IgD-negative memory B cell (primary cell): ENCODE measurements at regions not wholly inside any gene's neighbourhood (a gene's known extent, or its start where the extent isn't known, plus 50 kb on each side); places are given as distances from the start of the nearest gene placed in this dataset.
"Not testable (repeated sequence)": the region's sequence is repeated elsewhere in the genome, so short reads cannot be mapped to it uniquely, and the experiment has no call there.

Experiments
- H3K27ac Mint-ChIP-seq, 3 donors: one replicate each; pipeline ENCODE4 v1.8.0; 2020 to 2022; ENCODE audit warnings: mild to moderate bottlenecking in 3 of 3, mixed read lengths in 3 of 3, moderate library complexity in 1 of 3
- H3K27me3 Mint-ChIP-seq: one replicate; pipeline ENCODE4 v1.8.0; 2021; ENCODE audit warnings: mixed read lengths
- H3K36me3 Mint-ChIP-seq: one replicate; pipeline ENCODE4 v1.8.0; 2020; ENCODE audit warnings: mild to moderate bottlenecking, mixed read lengths
- H3K4me1 Mint-ChIP-seq, 3 donors: one replicate each; pipeline ENCODE4 v1.8.0; 2020 to 2022; ENCODE audit warnings: mixed read lengths in 3 of 3, mild to moderate bottlenecking in 1 of 3
- H3K4me3 Mint-ChIP-seq, 4 donors: one replicate each; pipeline ENCODE4 v1.8.0; 2020 to 2022; ENCODE audit warnings: mild to moderate bottlenecking in 4 of 4, mixed read lengths in 4 of 4, moderate library complexity in 3 of 4
- H3K9me3 Mint-ChIP-seq, 3 donors: one replicate each; pipeline ENCODE4 v1.8.0; 2020 to 2021; ENCODE audit warnings: mixed read lengths in 3 of 3, mild to moderate bottlenecking in 1 of 3

DNA sequence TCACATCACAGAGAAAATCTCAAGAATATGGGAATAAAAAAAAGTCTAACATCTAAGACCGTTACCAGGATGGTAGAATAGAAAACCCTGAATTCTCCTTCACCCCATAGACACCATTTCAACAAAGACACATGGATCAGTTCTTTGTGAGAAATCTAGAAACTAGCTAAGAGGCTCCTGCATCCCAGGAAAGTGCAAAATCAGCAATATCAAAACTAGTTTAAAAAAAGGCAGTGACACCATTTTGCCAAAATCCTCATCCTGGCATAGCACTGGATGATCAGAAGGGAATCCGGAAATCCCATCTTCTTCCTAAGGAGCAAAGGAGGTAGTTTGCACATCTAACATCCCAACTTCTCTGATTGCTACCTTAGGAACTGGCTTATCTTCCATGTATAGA, 88.9 kb upstream of the MAGEE2 start:
- H3K4me3 Mint-ChIP-seq: no peak overlapping the region
- H3K27me3 Mint-ChIP-seq: peaks cover 2% of the 10 kb centered on the region

DNA sequence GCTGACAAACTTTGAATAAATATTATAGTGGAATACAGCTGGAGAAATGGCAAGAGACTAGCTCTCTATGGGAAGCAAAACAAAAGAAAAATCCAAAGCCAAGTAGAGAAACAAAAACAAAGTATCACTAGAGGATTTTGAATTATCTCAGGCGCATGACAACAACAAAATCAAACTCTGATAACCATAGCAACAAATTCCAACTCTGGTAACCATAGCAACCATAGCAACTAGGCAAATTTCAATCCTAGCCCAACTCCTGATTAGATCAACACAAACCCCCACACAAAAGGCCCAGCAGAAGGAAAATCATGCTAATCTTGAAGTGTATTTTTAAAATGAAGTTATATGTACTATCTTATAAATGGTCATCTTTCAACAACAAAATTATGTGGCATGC, 98.4 kb upstream of the MAGEE2 start:
- H3K27me3 Mint-ChIP-seq: no peaks in the 10 kb centered on the region
- H3K4me1 Mint-ChIP-seq: no peaks in the 10 kb centered on the region
- no peaks in the 10 kb centered on the region for H3K36me3 Mint-ChIP-seq
- no peaks in the 10 kb centered on the region for H3K9me3 Mint-ChIP-seq
- no peak overlapping the region for H3K4me3 Mint-ChIP-seq
- no peak overlapping the region for H3K27ac Mint-ChIP-seq

More for the DNA sequence above, 88.9 kb upstream of the MAGEE2 start:
- Mint-ChIP-seq H3K36me3 (no peaks in the 10 kb centered on the region), H3K4me1 (no peaks in the 10 kb centered on the region), H3K9me3 (peaks cover 0 to 3% (median 2%) of the 10 kb centered on the region in 3 donors), H3K27ac (no peak overlapping the region)

DNA sequence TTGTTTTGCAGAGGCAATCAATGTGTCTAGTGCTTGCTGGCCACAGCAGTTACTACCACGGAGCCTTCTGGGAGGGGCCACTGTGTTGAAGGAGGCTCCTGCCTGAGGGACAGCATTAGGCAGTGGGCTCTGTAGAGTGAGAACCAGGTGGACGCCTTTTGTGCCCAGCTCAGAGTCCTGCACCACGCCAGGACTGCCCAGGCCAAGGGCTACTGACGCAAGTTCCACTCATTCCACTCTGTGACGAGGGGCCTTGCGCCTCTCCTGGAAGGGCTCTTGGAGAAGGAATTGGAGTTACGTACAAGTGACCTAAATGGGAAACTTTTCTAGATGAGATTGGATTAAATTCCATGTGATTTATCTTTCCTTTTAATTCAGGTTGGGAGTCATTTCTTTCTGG, 102.8 kb upstream of the MAGEE2 start:
- H3K4me3 Mint-ChIP-seq: no peak overlapping the region
- H3K27me3 Mint-ChIP-seq: no peaks in the 10 kb centered on the region
- no peaks in the 10 kb centered on the region for H3K9me3 Mint-ChIP-seq
- no peak overlapping the region for H3K27ac Mint-ChIP-seq
- H3K4me1 Mint-ChIP-seq: no peaks in the 10 kb centered on the region
- H3K36me3 Mint-ChIP-seq: no peaks in the 10 kb centered on the region

DNA sequence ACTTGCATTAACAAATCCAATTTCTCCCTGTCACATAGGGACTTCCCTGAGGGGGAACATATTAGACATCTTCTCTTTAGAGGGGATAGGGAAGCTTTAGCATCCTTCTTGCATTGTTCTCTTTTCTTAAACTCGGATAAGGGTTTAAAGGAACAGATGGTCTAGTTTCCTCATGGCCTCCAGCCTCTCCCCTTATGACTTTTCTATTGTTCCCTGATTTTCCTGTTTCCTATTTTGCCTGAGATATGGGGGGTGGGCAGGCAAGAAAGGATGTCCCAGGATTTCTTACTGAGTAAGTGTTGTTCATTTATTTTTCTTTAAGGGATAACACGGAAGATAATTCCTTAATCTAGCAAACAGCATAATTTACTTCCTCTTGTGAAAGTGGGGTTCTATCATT, 107.7 kb upstream of the MAGEE2 start:
- no peak overlapping the region for H3K27ac Mint-ChIP-seq
- H3K27me3 Mint-ChIP-seq: peaks cover 1% of the 10 kb centered on the region
- no peaks in the 10 kb centered on the region for H3K36me3 Mint-ChIP-seq
- H3K4me3 Mint-ChIP-seq: no peak overlapping the region
- H3K4me1 Mint-ChIP-seq: no peaks in the 10 kb centered on the region
- no peaks in the 10 kb centered on the region for H3K9me3 Mint-ChIP-seq

DNA sequence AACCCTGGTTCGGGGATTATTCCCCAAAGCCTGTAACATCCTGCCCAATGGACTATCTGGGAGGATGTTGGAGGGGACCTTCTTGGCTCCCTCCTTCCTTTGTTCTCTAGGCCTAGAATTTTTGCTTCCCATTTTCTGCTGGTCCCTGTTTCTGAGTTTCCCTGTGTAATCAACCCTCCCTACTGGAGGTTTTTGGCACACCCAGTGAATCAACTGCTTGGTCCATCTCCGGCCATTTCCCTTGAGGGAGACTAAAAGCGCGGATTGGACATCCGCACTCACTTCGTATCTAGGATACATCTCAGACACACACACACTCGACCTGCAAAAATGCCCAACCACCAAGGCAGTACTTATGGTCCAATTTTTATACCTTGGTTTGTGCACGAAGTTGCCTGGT, 108.2 kb upstream of the MAGEE2 start:
- no peak overlapping the region for H3K27ac Mint-ChIP-seq
- no peaks in the 10 kb centered on the region for H3K36me3 Mint-ChIP-seq
- peaks cover 1% of the 10 kb centered on the region for H3K27me3 Mint-ChIP-seq
- no peaks in the 10 kb centered on the region for H3K4me1 Mint-ChIP-seq
- H3K4me3 Mint-ChIP-seq: no peak overlapping the region
- H3K9me3 Mint-ChIP-seq: no peaks in the 10 kb centered on the region

DNA sequence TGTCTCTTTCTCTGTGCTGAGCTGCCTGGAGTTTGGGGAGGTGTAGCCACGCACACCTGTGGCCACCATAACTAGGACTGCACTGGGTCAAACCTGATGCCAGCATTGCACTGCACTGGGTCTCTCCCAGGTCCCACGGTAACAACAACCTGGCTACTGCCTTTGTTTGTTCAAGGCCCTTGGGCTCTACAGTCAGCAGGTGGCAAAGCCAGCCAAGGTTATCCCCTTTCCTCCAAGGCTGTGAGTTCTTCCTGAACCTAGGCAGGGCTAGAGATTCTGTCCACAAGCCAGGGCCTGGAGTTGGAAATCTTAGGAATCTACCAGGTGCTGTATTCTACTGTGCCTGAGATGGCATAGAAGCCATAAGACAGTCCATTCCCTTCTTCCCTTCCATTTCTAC, 126.7 kb upstream of the MAGEE2 start:
- H3K36me3 Mint-ChIP-seq: no peaks in the 10 kb centered on the region
- H3K4me1 Mint-ChIP-seq: no peaks in the 10 kb centered on the region
- H3K9me3 Mint-ChIP-seq: no peaks in the 10 kb centered on the region
- H3K4me3 Mint-ChIP-seq: no peak overlapping the region
- H3K27ac Mint-ChIP-seq: no peak overlapping the region
- H3K27me3 Mint-ChIP-seq: no peaks in the 10 kb centered on the region

DNA sequence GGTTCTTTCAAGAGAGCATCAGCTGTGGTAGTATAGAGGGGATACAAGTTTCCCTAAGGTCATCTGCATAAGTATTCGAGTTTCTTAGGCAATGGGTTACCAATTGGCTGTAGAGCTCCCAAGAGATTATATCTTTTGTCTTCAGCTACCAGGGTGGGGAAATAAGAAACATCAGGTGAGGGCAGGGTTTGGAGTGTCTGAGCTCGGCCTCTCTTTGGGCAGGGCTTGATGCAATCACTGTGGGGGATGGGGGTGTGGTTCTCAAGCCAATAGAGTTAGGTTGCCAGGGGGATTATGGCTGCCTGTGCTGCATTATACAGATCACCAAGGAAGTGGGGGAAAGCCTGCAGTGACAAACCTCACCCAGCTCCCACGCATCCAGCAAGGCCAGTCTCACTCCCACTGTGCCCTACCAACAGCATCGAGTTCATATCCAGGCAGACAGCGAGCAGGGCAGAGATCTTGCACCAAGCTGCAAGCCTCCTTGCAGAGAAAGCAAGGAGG, 172.1 kb upstream of the MAGEE2 start:
- Mint-ChIP-seq H3K4me1 (no peaks in the 10 kb centered on the region), H3K27me3 (peaks cover 2% of the 10 kb centered on the region), H3K4me3 (peak overlapping the region in 1 of 4 donors; percentile 11), H3K27ac (no peak overlapping the region), H3K36me3 (peaks cover 2% of the 10 kb centered on the region), H3K9me3 (peaks cover 0 to 2% (median 1%) of the 10 kb centered on the region in 3 donors)

DNA sequence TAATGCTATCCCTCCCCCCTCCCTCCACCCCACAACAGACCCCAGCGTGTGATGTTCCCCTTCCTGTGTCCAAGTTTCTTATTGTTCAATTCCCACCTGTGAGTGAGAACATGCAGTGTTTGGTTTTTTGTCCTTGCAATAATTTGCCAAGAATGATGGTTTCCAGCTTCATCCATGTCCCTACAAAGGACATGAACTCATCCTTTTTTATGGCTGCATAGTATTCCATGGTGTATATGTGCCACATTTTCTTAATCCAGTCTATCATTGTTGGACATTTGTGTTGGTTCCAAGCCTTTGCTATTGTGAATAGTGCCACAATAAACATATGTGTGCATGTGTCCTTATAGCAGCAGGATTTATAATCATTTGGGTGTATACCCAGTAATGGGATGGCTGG, 176.3 kb upstream of the MAGEE2 start:
- H3K36me3 Mint-ChIP-seq, H3K4me3 Mint-ChIP-seq, H3K9me3 Mint-ChIP-seq, H3K27me3 Mint-ChIP-seq, H3K27ac Mint-ChIP-seq, H3K4me1 Mint-ChIP-seq: not testable (repeated sequence)

DNA sequence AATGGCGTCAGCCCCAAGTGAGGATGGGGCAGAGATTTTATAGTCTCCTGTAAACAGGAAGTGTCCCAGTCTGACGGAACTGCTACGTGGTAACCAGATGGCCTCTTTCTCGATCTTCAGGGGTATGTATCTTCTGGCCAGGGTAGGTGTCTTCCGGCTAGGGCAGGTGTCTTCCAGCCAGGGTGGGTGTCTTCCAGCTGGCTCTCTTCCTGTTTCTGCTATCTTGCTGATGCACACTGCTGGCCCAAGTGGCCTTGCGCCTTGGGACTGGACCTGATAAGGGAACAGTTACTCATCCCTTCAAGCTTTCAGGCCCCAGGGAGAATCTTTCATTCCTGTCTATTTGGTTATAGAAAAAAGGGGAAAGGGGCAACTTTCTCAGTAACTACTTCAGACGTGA, 178.7 kb upstream of the MAGEE2 start:
- H3K27me3 Mint-ChIP-seq: peaks cover 3% of the 10 kb centered on the region
- no peak overlapping the region for H3K27ac Mint-ChIP-seq
- no peaks in the 10 kb centered on the region for H3K9me3 Mint-ChIP-seq
- H3K36me3 Mint-ChIP-seq: peaks cover 2% of the 10 kb centered on the region
- no peak overlapping the region for H3K4me3 Mint-ChIP-seq
- H3K4me1 Mint-ChIP-seq: no peaks in the 10 kb centered on the region

DNA sequence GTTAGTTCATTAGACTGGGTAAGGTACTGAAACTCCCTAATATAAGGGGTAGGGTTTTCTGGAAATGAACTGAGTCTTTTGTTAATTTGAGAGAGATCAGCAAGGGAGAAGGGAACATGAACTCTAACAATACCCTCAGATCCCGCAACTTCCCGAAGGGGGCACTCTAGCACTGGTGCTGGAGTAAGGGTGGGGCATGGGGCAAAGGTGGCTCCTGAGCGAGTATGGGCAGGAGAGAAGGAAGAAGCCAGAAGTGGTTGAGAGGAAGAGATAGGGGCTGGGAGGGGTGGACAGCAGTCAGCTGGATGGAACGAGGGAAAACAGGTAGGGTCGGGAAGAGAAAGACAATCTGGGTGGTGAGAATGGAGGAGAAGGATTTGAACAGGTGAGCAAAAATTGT, 183.2 kb upstream of the MAGEE2 start:
- peaks cover 2% of the 10 kb centered on the region for H3K27me3 Mint-ChIP-seq
- no peak overlapping the region for H3K4me3 Mint-ChIP-seq
- H3K4me1 Mint-ChIP-seq: no peaks in the 10 kb centered on the region
- H3K9me3 Mint-ChIP-seq: no peaks in the 10 kb centered on the region
- peaks cover 3% of the 10 kb centered on the region for H3K36me3 Mint-ChIP-seq
- H3K27ac Mint-ChIP-seq: no peak overlapping the region

DNA sequence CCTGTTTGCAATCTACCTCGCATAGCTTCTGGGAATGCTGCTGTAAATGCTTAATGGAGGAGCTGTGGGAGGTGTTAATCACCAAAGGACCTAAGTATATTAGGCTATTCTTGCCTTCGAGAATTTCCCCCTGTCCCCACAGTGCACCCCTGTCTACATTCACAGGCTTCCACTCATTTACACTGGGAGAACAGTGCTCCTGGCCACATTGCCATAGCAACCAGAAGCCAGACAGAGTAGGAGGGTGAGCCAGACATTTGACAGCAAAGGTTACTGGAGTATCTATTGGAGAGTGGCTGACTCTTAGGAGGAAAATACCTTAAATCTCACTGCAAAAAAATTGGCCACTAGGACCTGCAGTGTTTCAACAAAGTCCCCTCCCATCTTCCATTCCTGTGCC, 185.9 kb upstream of the PBDC1 start:
- peaks cover 3% of the 10 kb centered on the region for H3K27me3 Mint-ChIP-seq
- no peaks in the 10 kb centered on the region for H3K9me3 Mint-ChIP-seq
- H3K4me3 Mint-ChIP-seq: no peak overlapping the region
- no peak overlapping the region for H3K27ac Mint-ChIP-seq
- no peaks in the 10 kb centered on the region for H3K36me3 Mint-ChIP-seq
- H3K4me1 Mint-ChIP-seq: no peaks in the 10 kb centered on the region

DNA sequence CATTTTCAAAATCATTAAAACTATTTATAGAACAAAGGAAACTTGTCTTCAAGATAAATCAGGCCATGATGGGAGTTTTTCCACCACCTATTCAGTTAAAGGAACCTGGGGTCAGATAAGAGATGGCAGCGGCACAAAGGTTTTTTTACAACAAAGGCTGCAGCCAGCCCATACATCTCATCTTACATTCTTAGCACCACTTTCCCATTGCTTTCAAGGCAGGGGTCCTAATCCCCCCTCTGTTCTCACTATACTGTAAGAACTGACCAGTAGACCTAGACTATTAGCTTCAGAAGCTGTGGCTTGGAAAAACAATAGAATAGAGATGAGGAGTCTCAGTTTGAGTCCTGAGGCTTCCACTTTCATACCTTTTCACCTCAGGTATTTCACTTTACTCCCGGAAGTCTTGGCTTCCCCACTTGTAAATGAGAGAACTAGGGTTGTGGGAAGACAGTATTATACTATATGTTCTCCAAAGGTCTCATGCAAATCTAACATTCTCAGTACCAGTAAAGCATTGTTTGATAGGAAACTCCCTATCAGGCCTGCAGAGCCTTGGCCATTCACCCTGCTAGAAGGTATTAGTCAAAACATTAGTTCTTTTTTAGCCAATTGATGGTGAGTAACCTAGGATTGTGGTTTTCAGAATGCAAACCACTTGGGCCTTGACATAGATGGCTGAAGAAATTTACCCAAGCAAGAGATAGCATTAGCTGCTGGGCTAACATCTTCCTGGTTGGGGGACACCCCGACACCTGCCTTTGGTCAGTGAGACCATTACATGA, 182.9 kb upstream of the PBDC1 start:
- Mint-ChIP-seq H3K27me3 (peaks cover 1% of the 10 kb centered on the region), H3K9me3 (peaks cover 0 to 4% (median 0%) of the 10 kb centered on the region in 3 donors), H3K27ac (no peak overlapping the region), H3K4me3 (no peak overlapping the region), H3K36me3 (no peaks in the 10 kb centered on the region), H3K4me1 (no peaks in the 10 kb centered on the region)

DNA sequence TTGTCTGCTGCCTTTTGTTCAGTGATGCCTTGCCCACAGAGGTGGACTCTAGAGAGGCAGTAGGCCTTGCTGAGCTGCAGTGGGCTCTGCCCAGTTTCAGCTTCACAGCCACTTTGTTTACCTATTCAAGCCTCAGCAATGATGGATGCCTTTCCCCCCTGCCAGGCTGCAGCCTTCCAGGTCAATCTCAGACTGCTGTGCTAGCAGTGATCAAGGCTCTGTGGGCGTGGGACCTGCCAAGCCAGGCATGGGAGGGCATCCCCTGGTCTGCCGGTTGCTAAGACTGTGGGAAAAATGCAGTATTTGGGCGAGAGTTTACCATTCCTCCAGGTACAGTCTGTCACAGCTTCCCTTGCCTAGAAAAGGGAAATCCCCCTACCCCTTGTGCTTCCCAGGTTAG, 175.2 kb upstream of the PBDC1 start:
- Mint-ChIP-seq H3K27ac (no peak overlapping the region), H3K4me3 (no peak overlapping the region)

DNA sequence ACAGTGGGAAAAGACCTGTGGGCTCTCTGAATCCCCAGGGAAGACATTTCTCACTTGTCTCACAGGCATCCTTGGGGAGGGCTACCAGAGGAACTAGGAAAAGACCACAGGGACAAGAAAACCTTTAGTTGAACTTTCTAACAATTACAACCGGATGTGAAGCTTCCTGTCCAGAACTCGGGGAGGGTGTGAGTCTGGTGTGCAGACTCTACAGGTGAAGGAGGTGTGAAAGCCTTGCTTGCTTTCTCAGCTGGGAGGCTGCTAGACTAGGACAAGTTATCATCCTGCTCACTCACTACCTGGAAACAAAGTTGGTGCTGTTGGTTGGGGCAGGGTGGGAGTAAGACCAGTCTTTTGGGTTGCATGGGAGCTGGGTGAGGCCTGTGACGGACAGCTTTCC, 158.5 kb upstream of the PBDC1 start:
- Mint-ChIP-seq H3K4me3 (no peak overlapping the region), H3K27ac (no peak overlapping the region), H3K27me3 (peaks cover 2% of the 10 kb centered on the region), H3K9me3 (peaks cover 4 to 6% (median 5%) of the 10 kb centered on the region in 3 donors), H3K4me1 (peaks cover 0 to 1% (median 0%) of the 10 kb centered on the region in 3 donors), H3K36me3 (no peaks in the 10 kb centered on the region)

More for the DNA sequence above, 175.2 kb upstream of the PBDC1 start:
- Mint-ChIP-seq H3K4me1 (no peaks in the 10 kb centered on the region), H3K27me3 (peaks cover 3% of the 10 kb centered on the region), H3K9me3 (peaks cover 0 to 9% (median 1%) of the 10 kb centered on the region in 3 donors), H3K36me3 (no peaks in the 10 kb centered on the region)

DNA sequence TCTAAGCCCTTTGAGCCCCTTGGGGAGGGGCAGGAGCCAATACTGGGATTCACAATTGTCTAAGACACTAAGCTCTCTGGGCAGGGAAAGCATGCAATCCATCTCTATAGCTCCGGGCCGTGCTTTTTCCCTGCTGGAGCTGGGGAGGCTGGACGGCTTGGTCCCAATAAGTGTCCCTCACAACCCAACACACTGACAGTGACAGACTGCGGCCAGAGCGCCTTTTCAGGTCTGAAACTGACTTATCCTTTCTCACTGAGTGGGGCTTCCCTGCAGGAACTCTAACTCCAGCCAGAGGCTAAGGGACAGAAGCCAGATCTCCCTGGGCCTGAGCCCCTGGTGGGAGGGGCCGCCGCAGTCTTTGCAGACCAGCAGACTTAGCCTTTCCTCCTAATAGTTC, 146.6 kb upstream of the PBDC1 start:
- Mint-ChIP-seq H3K4me1 (no peaks in the 10 kb centered on the region), H3K36me3 (no peaks in the 10 kb centered on the region), H3K27ac (no peak overlapping the region), H3K27me3 (no peaks in the 10 kb centered on the region), H3K4me3 (no peak overlapping the region), H3K9me3 (no peaks in the 10 kb centered on the region)

DNA sequence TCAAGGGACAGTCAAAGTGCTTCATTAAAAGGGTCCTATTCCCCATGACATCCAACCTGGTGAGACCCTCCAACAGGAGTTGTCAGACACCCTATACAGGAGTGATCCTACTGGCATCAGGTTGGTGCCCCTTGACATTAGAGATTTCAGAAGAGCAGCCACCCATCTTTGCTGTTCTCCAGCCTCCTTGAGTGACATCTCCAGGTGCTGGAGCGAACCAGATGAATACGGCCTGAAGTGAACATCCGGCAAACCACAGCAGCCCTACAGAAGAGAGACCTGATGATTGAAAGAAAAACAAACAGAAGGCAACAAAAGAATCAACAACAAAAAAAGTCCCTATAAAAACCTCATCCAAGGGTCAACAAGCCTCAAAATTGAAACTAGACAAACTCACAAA, 146.1 kb upstream of the PBDC1 start:
- no peaks in the 10 kb centered on the region for H3K36me3 Mint-ChIP-seq
- H3K4me1 Mint-ChIP-seq: no peaks in the 10 kb centered on the region
- H3K4me3 Mint-ChIP-seq: no peak overlapping the region
- H3K9me3 Mint-ChIP-seq: no peaks in the 10 kb centered on the region
- H3K27me3 Mint-ChIP-seq: no peaks in the 10 kb centered on the region
- H3K27ac Mint-ChIP-seq: no peak overlapping the region
